K562 (cell line): ENCODE measurements at regions not wholly inside any gene's neighbourhood (a gene's known extent, or its start where the extent isn't known, plus 50 kb on each side); places are given as distances from the start of the nearest gene placed in this dataset.

Experiments used
- CBX3 ChIP-seq, 2 experiments: IDR thresholded peaks; 1 replicate in 1 of 2; 2 replicates in 1 of 2; pipeline ENCODE4 v1.6.1; 2012; ENCODE audit warnings: inconsistent platforms in 2 of 2, low read length in 2 of 2, borderline replicate concordance in 1 of 2, control low read depth in 1 of 2
- CTCF ChIP-seq, 3 experiments: IDR thresholded peaks in 2 of 3; conservative IDR thresholded peaks in 1 of 3; 2 replicates each; pipeline ENCODE4 v1.5.1; 2011 to 2012; ENCODE audit warnings: low read length in 3 of 3, mild to moderate bottlenecking in 3 of 3, control low read depth in 2 of 3, improper control_type of control experiment in 1 of 3, inconsistent platforms in 1 of 3, low read depth in 1 of 3, mixed read lengths in 1 of 3, moderate library complexity in 1 of 3; ENCODE audit not compliant: insufficient read depth in 2 of 3
- EP300 ChIP-seq: IDR thresholded peaks from 2 replicates; pipeline ENCODE4 v1.6.1; 2012; ENCODE audit warnings: low read length, improper control_type of control experiment
- EZH2 ChIP-seq: IDR thresholded peaks from 2 replicates; pipeline ENCODE4 v1.6.1; 2012; ENCODE audit warnings: low read depth, mild to moderate bottlenecking, inconsistent platforms, low read length, borderline replicate concordance
- FOXP4 ChIP-seq: sonication (generic); formaldehyde crosslinking; IDR thresholded peaks from 2 replicates; pipeline ENCODE4 v1.8.0; 2022; ENCODE audit warnings: mild to moderate bottlenecking, missing genetic modification reagents, borderline replicate concordance
- HIVEP1 ChIP-seq: fragments of 250-450 bp; sonication (Bioruptor Pico); IDR thresholded peaks from 2 replicates; pipeline ENCODE4 v1.4.0; 2020; ENCODE audit warnings: mild to moderate bottlenecking
- MYBL2 ChIP-seq, 2 experiments: fragments of 450-650 bp in 1 of 2; sonication (generic) in 1 of 2; formaldehyde crosslinking in 1 of 2; IDR thresholded peaks; 2 replicates each; pipeline versions ENCODE4 v1.6.1 to v1.8.1; 2017 to 2022; ENCODE audit warnings: borderline replicate concordance in 1 of 2, inconsistent platforms in 1 of 2, low read depth in 1 of 2, mild to moderate bottlenecking in 1 of 2, missing genetic modification reagents in 1 of 2, moderate library complexity in 1 of 2
- PKNOX1 ChIP-seq: fragments of 450-650 bp; IDR thresholded peaks from 2 replicates; pipeline ENCODE4 v1.6.1; 2016
- SP1 ChIP-seq: sonication (generic); formaldehyde crosslinking; IDR thresholded peaks from 2 replicates; pipeline ENCODE4 v1.8.1; 2022; ENCODE audit warnings: mild to moderate bottlenecking, missing genetic modification reagents
- TCF7L2 ChIP-seq: fragments of 150-350 bp; IDR thresholded peaks from 2 replicates; pipeline ENCODE4 v1.6.1; 2016; ENCODE audit warnings: low read depth, mild to moderate bottlenecking, low read length, moderate library complexity
- TEAD2 ChIP-seq: fragments of 450-650 bp; IDR thresholded peaks from 2 replicates; pipeline ENCODE4 v1.6.1; 2016; ENCODE audit warnings: missing genetic modification characterization, control low read depth, missing compliant biosample characterization
- TRIM25 ChIP-seq: fragments of 450-650 bp; IDR thresholded peaks from 2 replicates; pipeline ENCODE4 v1.7.0; 2016; ENCODE audit warnings: borderline replicate concordance
- ZBTB33 ChIP-seq: sonication (generic); formaldehyde crosslinking; IDR thresholded peaks from 2 replicates; pipeline ENCODE4 v1.8.1; 2023; ENCODE audit warnings: mild to moderate bottlenecking, missing genetic modification reagents
- ZNF165 ChIP-seq: fragments of 250-450 bp; sonication (Bioruptor Pico); IDR thresholded peaks from 2 replicates; pipeline ENCODE4 v1.4.0; 2020; ENCODE audit warnings: borderline replicate concordance

GRCh38 chr11:127596433-127596832 is 595.9 kb upstream of the KIRREL3 start:
- TF ChIP-seq TCF7L2, result no peak
- TF ChIP-seq ZNF165 (CRISPR knock-in tag), result no peak
- TF ChIP-seq SP1 (CRISPR knock-in tag), result no peak
- no peak for TF ChIP-seq TEAD2
- TF ChIP-seq MYBL2 (IDR thresholded peaks at IDR 0.05; ENCODE audit: low read depth), result no peak
- TF ChIP-seq MYBL2 (CRISPR knock-in tag; IDR thresholded peaks at IDR 0.05; ENCODE audit: borderline replicate concordance), result no peak
- TF ChIP-seq CTCF (IDR thresholded peaks at IDR 0.05 in 2 of 3, conservative IDR thresholded peaks at IDR 0.05 in 1 of 3; ENCODE audit: insufficient read depth in 2 of 3, low read depth in 1 of 3, low read length in 3 of 3), result no peak
- no peak for TF ChIP-seq TRIM25
- no peak for TF ChIP-seq HIVEP1 (CRISPR knock-in tag)
- TF ChIP-seq ZBTB33 (CRISPR knock-in tag), result no peak
- TF ChIP-seq CBX3 (IDR thresholded peaks at IDR 0.05; ENCODE audit: borderline replicate concordance in 1 of 2, low read length in 2 of 2), result no peak
- TF ChIP-seq FOXP4 (CRISPR knock-in tag), result no peak
- no peak for TF ChIP-seq EZH2
- TF ChIP-seq PKNOX1, result no peak
- no peak for TF ChIP-seq EP300
